ENCODE measurements at regions not wholly inside any gene's neighbourhood (a gene's known extent, or its start where the extent isn't known, plus 50 kb on each side); places are given as distances from the start of the nearest gene placed in this dataset.

DNA sequence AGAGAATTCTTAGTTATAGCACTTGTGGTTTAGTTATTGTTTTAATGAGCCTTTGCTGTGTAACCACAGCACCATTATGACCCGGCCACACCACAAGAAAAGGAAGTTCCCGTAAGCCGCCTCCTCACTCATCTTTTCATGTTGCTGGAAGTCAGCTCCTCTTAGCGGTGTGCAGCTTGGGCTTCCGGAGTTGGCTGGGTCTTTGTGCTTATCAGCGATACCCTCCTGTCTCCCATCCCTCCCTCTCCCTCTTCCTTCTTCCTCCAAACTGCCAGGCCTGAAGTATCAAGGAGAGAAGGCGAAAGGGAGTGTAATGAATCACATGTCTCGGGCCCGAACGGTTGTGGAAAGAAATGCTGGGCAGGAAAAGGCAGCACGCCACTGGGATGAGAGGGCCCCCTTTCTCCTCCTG is 353.5 kb downstream of the MCTP2 start:
- no peak for DNase-seq (ENCODE audit: low read depth in 1 of 2, low spot score in 2 of 2)
- Histone ChIP-seq H3K9me3 (replicated peaks) (no peaks in the 10 kb centered on the region), H3K36me3 (no peaks in the 10 kb centered on the region), H3K27ac (no peak overlapping the region), H3K27me3 (replicated peaks) (no peaks in the 10 kb centered on the region), H3K4me1 (replicated peaks) (no peaks in the 10 kb centered on the region), H3K4me3 (no peak overlapping the region)

DNA sequence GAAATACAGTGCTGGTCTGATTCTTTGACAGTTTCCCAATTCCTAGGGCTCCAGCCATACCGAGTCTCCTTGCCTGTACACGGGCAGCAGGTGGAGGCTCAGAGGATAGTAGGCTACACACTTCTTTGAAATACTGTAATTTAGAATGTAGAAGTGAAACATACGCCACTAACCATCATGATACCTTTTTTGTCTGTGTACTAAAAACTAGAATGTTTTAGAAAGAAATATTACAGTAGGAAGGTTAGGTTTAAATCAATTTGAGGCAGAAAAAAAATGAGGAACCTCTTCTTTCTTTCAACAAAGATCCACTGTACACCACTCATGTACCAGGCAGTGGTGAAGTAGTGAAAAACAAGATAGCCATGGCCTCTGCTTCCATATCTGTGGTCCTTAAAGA is 354.7 kb downstream of the MCTP2 start:
- H3K4me3 ChIP-seq: no peak overlapping the region
- H3K27ac ChIP-seq: no peak overlapping the region
- no peak for DNase-seq (ENCODE audit: low read depth in 1 of 2, low spot score in 2 of 2)

DNA sequence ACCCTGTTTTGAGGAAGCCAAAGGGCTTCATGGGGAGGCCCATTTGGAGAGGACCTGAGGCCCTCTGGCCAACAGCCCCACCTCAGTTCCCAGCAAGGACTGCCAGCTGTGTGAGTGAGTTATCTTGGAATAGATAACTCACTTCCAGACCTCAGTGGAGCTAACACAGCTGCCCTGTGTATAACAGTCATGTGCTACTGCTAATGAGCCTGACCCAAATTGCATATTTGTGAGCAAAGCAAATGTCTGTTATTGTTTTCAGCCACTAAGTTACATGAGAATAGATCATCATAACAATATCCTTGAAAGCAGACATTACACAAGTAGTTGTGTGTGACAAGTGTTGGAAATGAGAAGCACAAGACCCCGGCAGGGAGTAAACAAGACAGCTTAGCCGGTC is 355.8 kb downstream of the MCTP2 start:
- Histone ChIP-seq H3K27me3 (replicated peaks) (no peaks in the 10 kb centered on the region), H3K4me3 (no peak overlapping the region), H3K9me3 (replicated peaks) (no peaks in the 10 kb centered on the region), H3K27ac (no peak overlapping the region), H3K4me1 (replicated peaks) (no peaks in the 10 kb centered on the region), H3K36me3 (no peaks in the 10 kb centered on the region)
- no peak for DNase-seq (ENCODE audit: low read depth in 1 of 2, low spot score in 2 of 2)

More for the DNA sequence above, 354.7 kb downstream of the MCTP2 start:
- Histone ChIP-seq H3K9me3 (replicated peaks) (no peaks in the 10 kb centered on the region), H3K27me3 (replicated peaks) (no peaks in the 10 kb centered on the region), H3K4me1 (replicated peaks) (no peaks in the 10 kb centered on the region), H3K36me3 (no peaks in the 10 kb centered on the region)

DNA sequence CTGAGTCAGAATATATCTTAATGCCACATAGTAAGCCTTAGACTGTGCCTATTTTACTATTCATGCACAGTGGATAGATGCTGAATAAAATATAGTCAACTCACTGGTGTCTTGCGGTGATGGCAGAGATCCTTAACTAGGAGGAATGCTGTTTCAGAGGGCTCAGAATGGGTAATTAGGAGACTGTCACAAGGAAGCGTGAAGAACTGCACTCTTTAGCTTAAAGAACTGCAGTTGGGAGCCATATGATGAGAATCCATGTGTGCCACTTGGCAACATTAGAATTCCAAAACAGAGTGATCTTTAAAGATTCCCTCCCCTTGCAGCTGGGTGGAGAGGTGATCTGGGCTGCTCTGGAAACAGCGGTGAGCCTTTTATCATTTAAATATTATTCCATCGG is 357.6 kb downstream of the MCTP2 start:
- Histone ChIP-seq H3K27me3 (replicated peaks) (no peaks in the 10 kb centered on the region), H3K4me3 (no peak overlapping the region), H3K36me3 (no peaks in the 10 kb centered on the region), H3K27ac (no peak overlapping the region), H3K9me3 (replicated peaks) (no peaks in the 10 kb centered on the region), H3K4me1 (replicated peaks) (no peaks in the 10 kb centered on the region)
- DNase-seq (ENCODE audit: low read depth in 1 of 2, low spot score in 2 of 2): no peak

DNA sequence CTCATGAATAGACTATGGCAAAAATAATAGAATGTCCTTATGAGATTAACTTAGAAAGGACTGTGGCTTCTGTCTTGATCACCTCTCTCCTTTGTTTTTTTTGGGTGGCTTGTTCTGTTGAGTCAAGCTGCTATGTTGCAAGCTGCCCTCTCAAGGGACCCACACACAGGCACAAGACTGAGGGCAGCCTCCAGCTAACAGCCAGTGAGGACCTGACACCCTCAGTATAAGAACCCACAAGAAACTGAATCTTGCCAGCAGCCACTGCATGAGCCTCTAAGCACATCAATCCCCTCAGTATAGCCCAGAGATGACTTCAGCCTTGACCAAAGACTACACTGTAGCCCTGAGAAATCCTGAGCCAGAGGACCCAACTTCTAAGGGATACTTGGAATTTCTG is 361.1 kb downstream of the MCTP2 start:
- H3K9me3 ChIP-seq (replicated peaks): no peaks in the 10 kb centered on the region
- no peak overlapping the region for H3K4me3 ChIP-seq
- H3K27ac ChIP-seq: no peak overlapping the region
- H3K4me1 ChIP-seq (replicated peaks): no peaks in the 10 kb centered on the region
- no peak for DNase-seq (ENCODE audit: low read depth in 1 of 2, low spot score in 2 of 2)
- H3K27me3 ChIP-seq (replicated peaks): no peaks in the 10 kb centered on the region
- no peaks in the 10 kb centered on the region for H3K36me3 ChIP-seq

DNA sequence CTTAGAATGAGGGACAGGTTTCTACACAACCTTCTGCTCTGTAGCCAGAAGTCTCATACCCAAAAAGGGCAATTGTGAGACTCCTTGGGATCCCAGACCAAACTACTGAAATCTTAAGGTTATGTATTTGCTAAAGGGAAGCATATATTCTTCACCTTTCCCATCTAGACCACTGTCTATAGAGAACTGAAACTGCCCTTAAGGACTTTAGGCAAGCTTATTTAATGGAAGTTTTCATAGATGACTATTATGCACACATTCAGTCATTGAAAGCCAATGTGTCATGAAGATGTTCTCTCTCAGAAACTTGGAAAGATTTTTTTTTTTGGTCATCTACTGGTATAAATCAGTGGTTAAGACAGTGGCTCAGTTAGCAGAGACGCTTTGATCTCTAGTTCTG is 365.3 kb downstream of the MCTP2 start:
- Histone ChIP-seq H3K4me1 (replicated peaks) (no peaks in the 10 kb centered on the region), H3K9me3 (replicated peaks) (no peaks in the 10 kb centered on the region), H3K27me3 (replicated peaks) (no peaks in the 10 kb centered on the region), H3K36me3 (no peaks in the 10 kb centered on the region), H3K4me3 (no peak overlapping the region), H3K27ac (no peak overlapping the region)
- no peak for DNase-seq (ENCODE audit: low read depth in 1 of 2, low spot score in 2 of 2)

DNA sequence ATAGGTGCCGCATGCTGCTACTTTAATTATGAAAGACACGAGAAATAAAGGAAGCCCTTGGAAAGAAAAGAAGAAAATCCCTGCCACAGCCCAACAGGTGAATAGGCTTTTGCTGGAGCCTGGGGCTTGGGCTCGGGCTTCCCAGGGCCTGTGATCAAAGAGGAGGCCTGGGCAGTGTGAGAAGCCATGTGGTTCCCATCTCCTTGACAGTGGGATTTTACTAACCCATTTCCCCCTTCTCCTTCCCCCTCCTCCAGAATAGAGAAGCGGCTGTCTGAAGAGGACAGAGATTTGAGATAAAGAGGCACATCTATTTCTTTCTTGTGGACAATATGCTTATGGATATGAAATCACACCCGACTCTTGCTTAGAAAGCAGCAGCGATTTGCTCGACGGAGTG is 369.1 kb downstream of the MCTP2 start:
- H3K27me3 ChIP-seq (replicated peaks): no peaks in the 10 kb centered on the region
- no peaks in the 10 kb centered on the region for H3K36me3 ChIP-seq
- H3K4me1 ChIP-seq (replicated peaks): no peaks in the 10 kb centered on the region
- no peak overlapping the region for H3K27ac ChIP-seq
- no peaks in the 10 kb centered on the region for H3K9me3 ChIP-seq (replicated peaks)
- DNase-seq (ENCODE audit: low read depth in 1 of 2, low spot score in 2 of 2): no peak
- no peak overlapping the region for H3K4me3 ChIP-seq

DNA sequence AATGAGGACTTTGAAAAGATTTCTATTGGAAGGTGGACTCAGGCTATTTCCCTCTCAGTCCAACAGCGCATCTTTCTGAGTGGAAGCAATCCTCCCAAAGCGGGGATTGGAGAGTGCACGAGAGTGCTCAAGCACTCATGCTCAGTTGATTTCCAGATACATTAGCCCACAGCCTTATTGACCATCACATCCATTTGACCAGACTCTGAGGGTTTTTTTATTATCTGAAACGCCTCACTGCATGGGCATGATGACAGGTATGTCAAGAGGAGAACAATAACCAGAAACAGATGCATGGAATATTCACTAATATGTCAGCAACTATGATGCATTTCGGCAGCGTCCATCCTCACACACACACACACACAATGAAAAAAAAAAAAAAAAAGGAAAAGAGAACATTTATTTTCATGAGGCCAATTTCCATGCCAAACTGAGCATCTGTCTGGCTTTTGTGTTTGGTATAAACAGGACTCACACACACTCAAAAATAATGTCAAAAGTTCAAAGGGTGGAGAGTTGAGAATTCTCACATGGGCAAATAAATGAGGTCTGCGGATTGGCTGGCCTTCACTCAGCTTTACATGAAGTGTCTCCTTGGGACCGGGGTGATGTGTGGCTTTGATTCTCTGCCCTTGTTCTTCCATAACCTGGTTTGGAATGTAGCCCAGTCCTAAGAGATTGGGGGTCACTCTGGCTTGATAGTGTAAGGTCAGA is 371.6 kb downstream of the MCTP2 start:
- no peak for DNase-seq (ENCODE audit: low read depth in 1 of 2, low spot score in 2 of 2)

DNA sequence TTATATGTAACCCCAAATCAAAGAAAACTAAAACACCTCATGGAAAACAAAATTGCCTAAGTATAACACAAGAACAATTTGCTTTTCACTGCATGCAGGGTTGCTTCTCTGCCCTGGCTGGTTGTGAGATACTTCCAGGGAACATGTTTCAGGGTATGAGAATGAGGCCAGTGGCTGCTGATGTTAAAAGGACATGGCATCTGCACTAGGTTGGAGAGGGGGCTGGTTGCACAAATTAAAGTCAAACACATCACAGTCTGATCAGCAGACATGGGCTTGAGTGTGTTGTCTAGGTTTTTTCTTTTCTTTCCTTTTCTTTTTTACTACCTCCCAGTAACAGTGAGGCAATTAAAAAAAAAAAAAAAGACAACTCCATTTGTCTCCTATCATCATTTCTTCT is 374.9 kb downstream of the MCTP2 start:
- H3K27me3 ChIP-seq (replicated peaks): no peaks in the 10 kb centered on the region
- no peak for DNase-seq (ENCODE audit: low read depth in 1 of 2, low spot score in 2 of 2)
- no peaks in the 10 kb centered on the region for H3K4me1 ChIP-seq (replicated peaks)
- H3K36me3 ChIP-seq: no peaks in the 10 kb centered on the region
- no peak overlapping the region for H3K27ac ChIP-seq
- no peaks in the 10 kb centered on the region for H3K9me3 ChIP-seq (replicated peaks)
- no peak overlapping the region for H3K4me3 ChIP-seq

More for the DNA sequence above, 371.6 kb downstream of the MCTP2 start:
- no peaks in the 10 kb centered on the region for H3K4me1 ChIP-seq (replicated peaks)
- H3K36me3 ChIP-seq: no peaks in the 10 kb centered on the region
- no peak overlapping the region for H3K27ac ChIP-seq
- H3K27me3 ChIP-seq (replicated peaks): no peaks in the 10 kb centered on the region
- no peaks in the 10 kb centered on the region for H3K9me3 ChIP-seq (replicated peaks)
- no peak overlapping the region for H3K4me3 ChIP-seq

DNA sequence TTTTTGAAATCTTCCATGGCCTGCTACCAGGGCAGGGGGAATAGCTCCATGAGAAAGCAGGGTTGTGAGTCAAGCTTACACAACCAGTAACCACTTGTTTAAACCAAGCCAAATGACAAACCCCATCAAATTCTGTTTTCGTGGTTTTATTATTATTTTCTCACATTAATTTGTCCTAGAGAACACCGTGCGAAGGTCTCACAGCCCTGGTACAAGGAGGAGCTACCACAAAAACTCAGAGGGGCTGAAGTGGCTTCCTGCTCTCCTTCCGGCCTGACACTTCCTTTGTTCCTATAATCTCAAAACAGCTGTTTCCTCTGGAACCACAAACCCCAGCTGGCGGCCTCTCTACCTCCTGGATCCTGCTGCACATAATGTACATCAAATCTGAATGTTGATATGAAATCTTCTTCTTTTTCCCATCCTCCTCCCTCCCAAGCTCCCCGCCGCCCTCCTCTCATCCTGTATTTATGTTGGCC is 375.9 kb downstream of the MCTP2 start:
- Histone ChIP-seq H3K27ac (no peak overlapping the region), H3K4me3 (no peak overlapping the region), H3K36me3 (no peaks in the 10 kb centered on the region), H3K9me3 (replicated peaks) (no peaks in the 10 kb centered on the region), H3K27me3 (replicated peaks) (no peaks in the 10 kb centered on the region), H3K4me1 (replicated peaks) (no peaks in the 10 kb centered on the region)
- no peak for DNase-seq (ENCODE audit: low read depth in 1 of 2, low spot score in 2 of 2)

DNA sequence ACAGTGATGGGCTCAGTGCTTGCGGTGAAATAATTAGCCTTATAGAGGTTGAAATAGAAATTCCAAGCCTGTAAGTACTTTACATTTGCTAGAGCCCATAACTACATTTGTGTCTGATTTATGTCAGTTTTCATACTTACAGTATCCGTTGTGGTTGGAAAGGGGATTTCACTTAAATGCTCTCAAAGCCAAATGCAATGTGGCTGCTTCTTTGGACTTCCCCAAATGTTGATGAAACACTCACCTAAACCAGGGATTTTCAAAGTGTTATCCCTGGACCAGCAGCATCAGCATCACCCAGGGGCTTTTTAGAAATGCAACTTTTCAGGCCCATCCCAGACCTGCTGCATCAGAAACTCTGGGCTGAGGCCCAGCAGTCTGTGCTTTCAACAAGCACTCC is 378.7 kb downstream of the MCTP2 start:
- Histone ChIP-seq H3K36me3 (no peaks in the 10 kb centered on the region), H3K4me1 (replicated peaks) (no peaks in the 10 kb centered on the region), H3K27ac (no peak overlapping the region), H3K27me3 (replicated peaks) (no peaks in the 10 kb centered on the region), H3K4me3 (no peak overlapping the region), H3K9me3 (replicated peaks) (no peaks in the 10 kb centered on the region)
- no peak for DNase-seq (ENCODE audit: low read depth in 1 of 2, low spot score in 2 of 2)

DNA sequence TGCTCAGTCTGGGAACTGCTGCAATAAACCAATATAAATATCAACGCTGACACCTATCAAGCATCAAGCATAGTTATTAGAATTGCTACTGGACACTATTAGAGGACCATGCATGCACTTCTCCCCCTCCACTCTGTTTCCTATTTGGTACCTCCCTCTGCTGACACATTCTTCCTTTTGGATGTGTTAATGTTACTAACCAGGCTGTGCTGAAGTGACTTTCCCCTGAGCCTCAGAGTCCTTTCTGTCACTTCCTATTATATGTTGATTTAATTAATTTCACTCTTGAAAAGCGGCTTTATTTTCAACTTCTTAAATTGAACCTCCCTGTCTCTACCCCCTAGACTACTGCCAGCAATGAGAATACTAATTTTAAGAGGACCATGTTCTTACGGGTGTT is 379.1 kb downstream of the MCTP2 start:
- Histone ChIP-seq H3K4me1 (replicated peaks) (no peaks in the 10 kb centered on the region), H3K36me3 (no peaks in the 10 kb centered on the region), H3K4me3 (no peak overlapping the region), H3K9me3 (replicated peaks) (no peaks in the 10 kb centered on the region), H3K27ac (no peak overlapping the region), H3K27me3 (replicated peaks) (no peaks in the 10 kb centered on the region)
- no peak for DNase-seq (ENCODE audit: low read depth in 1 of 2, low spot score in 2 of 2)

DNA sequence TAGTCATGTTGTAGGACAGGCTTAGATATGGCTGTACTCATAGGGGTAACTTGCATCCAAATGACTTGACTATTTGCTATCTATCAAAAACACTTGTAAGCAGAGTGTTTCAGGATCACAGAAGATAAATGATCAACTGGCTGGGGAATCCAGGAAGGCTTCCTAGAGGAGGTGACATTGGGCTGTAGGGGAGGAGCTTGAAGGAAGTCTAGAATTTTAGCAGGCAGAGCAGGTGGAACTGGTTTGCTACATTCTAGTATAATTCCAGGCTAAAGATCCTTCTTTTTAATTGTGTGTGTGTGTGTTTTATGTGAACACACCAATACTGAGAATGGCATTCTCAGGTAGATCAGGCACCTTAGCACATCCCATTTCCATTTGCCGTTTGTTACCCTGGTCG is 380.3 kb downstream of the MCTP2 start:
- Histone ChIP-seq H3K27ac (no peak overlapping the region), H3K27me3 (replicated peaks) (no peaks in the 10 kb centered on the region), H3K4me3 (no peak overlapping the region), H3K4me1 (replicated peaks) (no peaks in the 10 kb centered on the region), H3K36me3 (no peaks in the 10 kb centered on the region), H3K9me3 (replicated peaks) (no peaks in the 10 kb centered on the region)
- DNase-seq (ENCODE audit: low read depth in 1 of 2, low spot score in 2 of 2): no peak

DNA sequence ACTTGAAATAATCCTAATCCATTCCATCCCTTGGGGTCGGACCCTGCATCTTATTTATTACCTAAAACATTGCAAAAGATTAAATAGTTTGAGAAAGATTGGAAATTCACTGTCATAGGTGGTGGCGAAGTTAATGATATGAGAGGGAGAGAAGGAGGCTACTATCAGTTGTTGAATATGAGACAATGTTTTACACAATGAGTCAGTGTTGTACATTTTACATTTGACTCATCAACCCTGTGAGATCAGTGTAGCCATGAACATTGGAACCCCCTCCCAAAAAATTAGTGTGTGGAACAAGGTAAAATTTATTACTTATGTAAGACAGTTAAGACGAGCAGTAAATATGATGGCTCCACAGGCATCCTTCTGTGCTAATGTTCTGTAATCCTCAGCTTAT is 384.3 kb downstream of the MCTP2 start:
- no peaks in the 10 kb centered on the region for H3K36me3 ChIP-seq
- no peak overlapping the region for H3K4me3 ChIP-seq
- H3K27me3 ChIP-seq (replicated peaks): no peaks in the 10 kb centered on the region
- no peak overlapping the region for H3K27ac ChIP-seq
- no peak for DNase-seq (ENCODE audit: low read depth in 1 of 2, low spot score in 2 of 2)
- H3K9me3 ChIP-seq (replicated peaks): no peaks in the 10 kb centered on the region
- no peaks in the 10 kb centered on the region for H3K4me1 ChIP-seq (replicated peaks)

DNA sequence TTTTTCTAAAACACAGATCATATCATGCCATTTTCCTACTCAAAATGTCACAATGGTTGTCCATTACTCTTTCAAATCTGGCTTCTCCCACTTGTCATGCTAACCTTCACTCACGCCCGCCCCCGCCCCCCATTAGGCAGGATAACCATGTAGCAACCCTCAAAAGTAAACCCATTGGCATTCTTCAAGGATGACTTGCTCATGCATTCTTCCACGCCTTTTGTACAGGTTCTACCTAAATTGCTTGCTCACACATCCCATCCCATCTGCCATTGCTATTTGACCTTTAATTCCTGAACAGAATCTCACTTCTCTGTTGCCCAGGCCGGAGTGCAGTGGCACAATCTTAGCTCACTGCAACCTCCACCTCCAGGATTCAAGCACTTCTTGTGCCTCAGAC is 389.3 kb downstream of the MCTP2 start:
- Histone ChIP-seq H3K27me3 (replicated peaks) (no peaks in the 10 kb centered on the region), H3K4me3 (no peak overlapping the region), H3K27ac (no peak overlapping the region), H3K9me3 (replicated peaks) (no peaks in the 10 kb centered on the region; the same call in 1 of the 2 replicates), H3K36me3 (no peaks in the 10 kb centered on the region), H3K4me1 (replicated peaks) (no peaks in the 10 kb centered on the region)
- no peak for DNase-seq (ENCODE audit: low read depth in 1 of 2, low spot score in 2 of 2)
